Neural cell (in vitro differentiated cells): ENCODE measurements at regions not wholly inside any gene's neighbourhood (a gene's known extent, or its start where the extent isn't known, plus 50 kb on each side); places are given as distances from the start of the nearest gene placed in this dataset.

ENCODE experiments used
- H2AFZ ChIP-seq: fragments of 200-600, 300-800 bp; sonication (generic), shearing (Covaris generic); 2 replicates; pipeline ENCODE4 v1.6.0; 2014; ENCODE audit warnings: low read depth, mild to moderate bottlenecking, antibody characterized with exemption, low read length, moderate library complexity
- H3F3A ChIP-seq: fragments of 200-600 bp; shearing (Covaris generic); 2 replicates; pipeline ENCODE4 v1.6.1; 2016; ENCODE audit warnings: mild to moderate bottlenecking, moderate library complexity, mixed read lengths, antibody characterized with exemption, low read length; ENCODE audit not compliant: insufficient read depth, poor library complexity, severe bottlenecking
- H3K27ac ChIP-seq: fragments of 200-600, 300-800 bp; sonication (generic), shearing (Covaris generic); 2 replicates; pipeline ENCODE4 v1.5.1; 2014; ENCODE audit warnings: mild to moderate bottlenecking, low read length, moderate library complexity
- H3K27me3 ChIP-seq: fragments of 300-800, 200-600 bp; sonication (generic), shearing (Covaris generic); 2 replicates; pipeline ENCODE4 v1.6.0; 2014; ENCODE audit warnings: mild to moderate bottlenecking, low read depth, low read length, moderate library complexity; ENCODE audit not compliant: insufficient read depth
- H3K36me3 ChIP-seq: fragments of 300-800, 200-600 bp; sonication (generic), shearing (Covaris generic); 2 replicates; pipeline ENCODE4 v1.5.1; 2014; ENCODE audit warnings: mild to moderate bottlenecking, antibody characterized with exemption, low read length, moderate library complexity; ENCODE audit not compliant: insufficient read depth
- H3K4me2 ChIP-seq: fragments of 300-800, 200-600 bp; sonication (generic), shearing (Covaris generic); 2 replicates; pipeline ENCODE4 v1.6.0; 2014; ENCODE audit warnings: mild to moderate bottlenecking, low read length
- H3K4me3 ChIP-seq: fragments of 300-800, 200-600 bp; sonication (generic), shearing (Covaris generic); 2 replicates; pipeline ENCODE4 v1.5.1; 2014; ENCODE audit warnings: mild to moderate bottlenecking, low read length, moderate library complexity
- H3K79me2 ChIP-seq: fragments of 200-600 bp; shearing (Covaris generic); replicated peaks from 2 replicates; pipeline ENCODE4 v1.6.0; 2014; ENCODE audit warnings: mild to moderate bottlenecking, low read length, moderate library complexity; ENCODE audit not compliant: insufficient read depth
- H3K9ac ChIP-seq: fragments of 300-800, 200-600 bp; sonication (generic), shearing (Covaris generic); 2 replicates; pipeline ENCODE4 v1.6.1; 2016; ENCODE audit warnings: mild to moderate bottlenecking, low read length, mixed read lengths
- H3K9me2 ChIP-seq: fragments of 200-600 bp; shearing (Covaris generic); 2 replicates; pipeline ENCODE4 v1.6.1; 2016; ENCODE audit warnings: mild to moderate bottlenecking, low read length, mixed read lengths; ENCODE audit not compliant: insufficient read depth
- H3K9me3 ChIP-seq: fragments of 200-600, 300-800 bp; sonication (generic), shearing (Covaris generic); 2 replicates; pipeline ENCODE4 v1.6.1; 2016; ENCODE audit warnings: mild to moderate bottlenecking, mixed run types, low read length, moderate library complexity, mixed read lengths
- H4K20me1 ChIP-seq: fragments of 200-600 bp; shearing (Covaris generic); 2 replicates; pipeline ENCODE4 v1.6.1; 2016; ENCODE audit warnings: mild to moderate bottlenecking, mixed run types; ENCODE audit not compliant: insufficient read depth
- CTCF ChIP-seq: fragments of 450-650 bp; IDR thresholded peaks from 2 replicates; pipeline ENCODE4 v1.5.1; 2014; ENCODE audit warnings: antibody characterized with exemption, mild to moderate bottlenecking, moderate library complexity; ENCODE audit not compliant: poor library complexity, severe bottlenecking
- EP300 ChIP-seq: fragments of 450-650 bp; conservative IDR thresholded peaks from 2 replicates; pipeline ENCODE4 v1.6.1; 2014; ENCODE audit warnings: antibody characterized with exemption, mild to moderate bottlenecking, moderate library complexity; ENCODE audit not compliant: poor library complexity, severe bottlenecking
- MXI1 ChIP-seq: fragments of 450-650 bp; conservative IDR thresholded peaks from 2 replicates; pipeline ENCODE4 v1.6.1; 2014; ENCODE audit warnings: antibody characterized with exemption, mild to moderate bottlenecking; ENCODE audit not compliant: poor library complexity, severe bottlenecking
- POLR2AphosphoS5 ChIP-seq: IDR thresholded peaks from 2 replicates; pipeline ENCODE4 v1.6.1; 2012
- RAD21 ChIP-seq: fragments of 450-650 bp; conservative IDR thresholded peaks from 2 replicates; pipeline ENCODE4 v1.6.1; 2014; ENCODE audit warnings: antibody characterized with exemption, mild to moderate bottlenecking, moderate library complexity
- REST ChIP-seq: IDR thresholded peaks from 2 replicates; pipeline ENCODE4 v1.6.1; 2012; ENCODE audit warnings: borderline replicate concordance
- SMC3 ChIP-seq: fragments of 450-650 bp; conservative IDR thresholded peaks from 2 replicates; pipeline ENCODE4 v1.6.1; 2014; ENCODE audit warnings: antibody characterized with exemption, mild to moderate bottlenecking, moderate library complexity; ENCODE audit not compliant: poor library complexity
- TAF1 ChIP-seq: IDR thresholded peaks from 2 replicates; pipeline ENCODE4 v1.6.1; 2012; ENCODE audit warnings: low read depth

- H3F3A ChIP-seq, result no peaks in the 10 kb centered on the region
- TF ChIP-seq EP300 (no peak), CTCF (no peak), SMC3 (no peak), TAF1 (no peak)
- H4K20me1 ChIP-seq, result no peaks in the 10 kb centered on the region
- H3K27ac ChIP-seq, result no peak overlapping the region
- no peaks in the 10 kb centered on the region for H3K9me2 ChIP-seq
- H3K36me3 ChIP-seq, result no peaks in the 10 kb centered on the region
- no peak overlapping the region for H3K4me3 ChIP-seq
- H3K27me3 ChIP-seq, result no peaks in the 10 kb centered on the region
- H3K4me2 ChIP-seq, result no peak overlapping the region
- H3K9me3 ChIP-seq, result no peaks in the 10 kb centered on the region
- no peak overlapping the region for H3K9ac ChIP-seq
- no peak overlapping the region for H2AFZ ChIP-seq
- peaks cover 15% of the 10 kb centered on the region for H3K79me2 ChIP-seq
Observed at GRCh38 chr22:42324566-42324965, 54.1 kb upstream of the TCF20 start.

- Histone ChIP-seq H3K27me3 (no peaks in the 10 kb centered on the region), H3F3A (no peaks in the 10 kb centered on the region), H3K27ac (no peak overlapping the region), H3K4me2 (no peak overlapping the region), H3K36me3 (no peaks in the 10 kb centered on the region), H2AFZ (no peak overlapping the region), H3K9me3 (no peaks in the 10 kb centered on the region), H3K4me3 (no peak overlapping the region), H3K9me2 (no peaks in the 10 kb centered on the region), H3K79me2 (peaks cover 21% of the 10 kb centered on the region), H4K20me1 (no peaks in the 10 kb centered on the region), H3K9ac (no peak overlapping the region)
- TF ChIP-seq POLR2AphosphoS5 (no peak), EP300 (no peak), MXI1 (no peak), CTCF (no peak)
Observed at GRCh38 chr22:42323971-42324370, 53.5 kb upstream of the TCF20 start.

GRCh38 chr22:42322562-42322926 is 52.1 kb upstream of the TCF20 start:
- peak overlapping the region; percentile 47 for H3K4me3 ChIP-seq
- H3K27ac ChIP-seq, result peak overlapping the region; percentile 86
- no peaks in the 10 kb centered on the region for H3F3A ChIP-seq
- peaks cover 21% of the 10 kb centered on the region for H3K79me2 ChIP-seq
- no peaks in the 10 kb centered on the region for H3K9me3 ChIP-seq
- no peaks in the 10 kb centered on the region for H3K27me3 ChIP-seq
- peak; percentile 3 for TF ChIP-seq CTCF
- no peak for TF ChIP-seq REST
- peak; percentile 43 for TF ChIP-seq EP300
- TF ChIP-seq RAD21, result no peak
- TF ChIP-seq POLR2AphosphoS5, result no peak
- TF ChIP-seq MXI1, result no peak
- peak overlapping the region; percentile 56 for H3K9ac ChIP-seq
- no peaks in the 10 kb centered on the region for H3K9me2 ChIP-seq
- no peaks in the 10 kb centered on the region for H3K36me3 ChIP-seq
- no peak overlapping the region for H2AFZ ChIP-seq
- no peaks in the 10 kb centered on the region for H4K20me1 ChIP-seq
- peak overlapping the region; percentile 30 for H3K4me2 ChIP-seq
